Amniotic stem cell (primary cell): ENCODE measurements at regions not wholly inside any gene's neighbourhood (a gene's known extent, or its start where the extent isn't known, plus 50 kb on each side); places are given as distances from the start of the nearest gene placed in this dataset.

Source experiments
- DNase-seq: peaks from one replicate; lab custom pipeline; 2025; lab: John Stamatoyannopoulos, UW

DNA sequence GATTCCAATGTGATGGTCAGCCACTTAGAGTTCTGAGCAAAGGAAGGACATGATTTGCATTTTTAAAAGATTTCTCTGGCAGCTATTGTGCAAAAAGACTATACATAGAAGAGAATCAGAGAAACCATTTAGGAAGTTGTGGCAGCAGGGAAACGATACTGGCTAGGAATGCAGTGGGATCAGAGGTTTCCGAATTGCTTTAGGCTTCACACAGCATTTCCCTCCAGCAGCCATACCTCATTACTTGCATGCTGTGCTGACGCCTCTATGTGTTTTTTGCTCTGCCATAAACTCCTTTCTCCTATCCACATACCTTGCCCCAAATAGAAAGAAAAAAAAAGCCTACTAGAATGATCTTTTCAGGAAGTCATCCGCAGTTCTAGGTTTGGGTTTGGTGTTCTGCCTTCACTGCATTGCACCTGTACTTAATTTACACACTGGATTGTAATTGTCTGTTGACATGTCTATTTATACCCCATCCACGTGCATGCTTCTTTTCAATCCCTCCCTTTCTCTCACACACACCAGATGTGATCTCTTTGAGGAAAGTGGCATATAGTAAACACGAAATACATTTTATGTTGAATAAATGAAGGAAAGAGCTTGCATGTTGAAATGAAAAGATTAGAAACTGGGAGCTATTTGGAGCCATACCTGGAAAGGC is 860.3 kb upstream of the SEMA6D start:
- no peak for DNase-seq

DNA sequence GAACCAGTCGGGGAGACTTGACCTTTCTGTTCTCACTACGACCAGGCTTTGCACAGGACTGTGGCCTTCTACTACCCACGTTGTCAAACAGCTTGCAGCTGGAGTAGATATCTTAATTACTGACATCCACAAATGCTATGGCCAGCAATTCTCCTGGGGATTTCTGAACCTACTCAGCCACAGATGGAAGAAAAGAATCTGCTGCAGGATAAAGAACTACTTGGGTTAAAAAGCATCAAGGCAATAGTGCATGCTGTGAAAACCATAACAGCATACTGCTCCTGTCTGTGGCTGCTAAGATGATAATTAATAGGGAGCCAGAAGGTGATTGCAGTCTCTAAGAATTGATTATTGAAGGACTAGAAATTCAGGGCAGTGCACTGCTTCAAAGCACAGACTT is 859.2 kb upstream of the SEMA6D start:
- DNase-seq: no peak

DNA sequence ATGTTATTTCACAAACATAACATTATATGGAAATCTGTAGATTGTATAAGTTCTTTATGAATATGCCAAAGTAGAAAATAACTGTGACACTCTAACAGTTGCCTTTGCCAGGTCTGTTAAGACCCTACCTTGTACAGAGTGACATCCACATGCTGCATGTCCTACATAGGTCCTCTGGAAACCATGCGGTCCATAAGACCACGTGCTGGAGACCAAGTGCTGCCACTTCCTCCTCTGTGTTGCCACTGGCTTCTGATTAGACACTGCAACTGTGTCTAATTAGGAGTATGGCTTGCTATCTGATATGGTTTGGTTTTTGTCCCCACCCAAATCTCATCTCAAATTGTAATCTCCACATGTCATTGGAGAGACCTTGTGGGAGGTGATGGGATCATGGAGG is 855.5 kb upstream of the SEMA6D start:
- no peak for DNase-seq

DNA sequence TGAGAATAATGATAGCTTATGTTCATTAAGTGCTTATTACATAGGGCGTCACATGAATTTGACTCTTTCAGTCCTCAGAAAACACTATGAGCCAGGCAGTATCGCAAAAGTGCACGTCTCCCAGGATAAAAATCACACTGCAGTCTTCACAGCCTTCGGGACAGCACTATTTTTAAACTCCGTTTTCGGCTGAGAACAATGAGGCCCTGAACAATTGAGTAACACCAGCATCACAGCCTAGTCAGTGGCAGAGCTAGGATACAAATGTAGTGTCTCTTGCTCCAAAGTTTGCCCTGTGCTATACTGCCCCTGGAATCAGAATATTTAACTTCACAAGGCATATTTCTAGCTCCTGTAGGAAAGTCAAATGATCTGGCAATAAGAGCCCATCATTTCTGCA is 852.1 kb upstream of the SEMA6D start:
- no peak for DNase-seq

DNA sequence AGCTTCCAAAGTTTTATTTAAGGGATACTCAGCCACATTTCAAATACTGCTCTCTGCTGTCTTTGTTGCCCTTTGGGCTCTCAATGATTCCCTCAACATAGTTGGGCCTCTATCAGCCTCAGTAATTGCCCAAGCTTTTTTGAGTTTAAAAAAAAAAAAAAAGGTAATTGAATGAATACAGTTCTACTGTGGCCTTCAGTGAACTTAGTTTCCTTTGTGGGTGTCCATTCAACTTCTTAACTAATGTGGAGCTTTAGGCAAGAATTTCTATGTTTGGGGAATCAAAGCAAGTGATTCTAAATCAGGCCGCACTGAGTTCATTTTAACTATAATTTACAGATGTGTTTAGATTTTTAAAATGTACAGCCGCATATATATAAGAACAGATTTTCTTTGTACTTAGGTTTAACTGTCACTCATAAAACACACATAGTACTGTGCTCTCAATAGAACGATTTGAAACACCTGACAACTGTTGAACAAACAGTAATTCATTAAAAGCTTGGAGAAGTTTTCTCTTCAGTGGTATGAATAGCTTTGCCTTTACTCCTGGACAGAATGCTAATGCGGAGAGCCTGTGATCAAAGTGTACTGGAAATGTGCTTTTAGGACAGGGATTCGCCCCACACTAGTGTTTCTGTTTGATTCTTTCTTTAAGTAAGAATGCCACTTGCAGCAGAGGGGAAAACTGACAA is 844.9 kb upstream of the SEMA6D start:
- DNase-seq: no peak

DNA sequence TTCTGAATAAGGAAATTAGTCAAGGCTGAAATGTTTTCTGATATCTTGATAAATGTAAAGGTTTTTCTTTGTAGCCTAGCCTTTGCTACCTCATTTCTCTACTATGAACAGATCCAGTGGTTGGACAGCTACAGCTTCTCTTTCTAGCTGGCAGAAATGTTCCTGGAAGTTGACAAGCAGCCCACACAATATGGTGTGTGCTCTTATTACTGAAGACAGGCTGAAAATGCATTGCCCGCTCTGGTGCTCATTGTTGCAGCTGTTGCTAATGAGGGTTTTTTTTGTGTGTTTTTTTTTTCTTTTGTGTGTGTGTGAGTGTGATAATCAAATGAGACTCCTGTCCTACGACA is 844.3 kb upstream of the SEMA6D start:
- no peak for DNase-seq

DNA sequence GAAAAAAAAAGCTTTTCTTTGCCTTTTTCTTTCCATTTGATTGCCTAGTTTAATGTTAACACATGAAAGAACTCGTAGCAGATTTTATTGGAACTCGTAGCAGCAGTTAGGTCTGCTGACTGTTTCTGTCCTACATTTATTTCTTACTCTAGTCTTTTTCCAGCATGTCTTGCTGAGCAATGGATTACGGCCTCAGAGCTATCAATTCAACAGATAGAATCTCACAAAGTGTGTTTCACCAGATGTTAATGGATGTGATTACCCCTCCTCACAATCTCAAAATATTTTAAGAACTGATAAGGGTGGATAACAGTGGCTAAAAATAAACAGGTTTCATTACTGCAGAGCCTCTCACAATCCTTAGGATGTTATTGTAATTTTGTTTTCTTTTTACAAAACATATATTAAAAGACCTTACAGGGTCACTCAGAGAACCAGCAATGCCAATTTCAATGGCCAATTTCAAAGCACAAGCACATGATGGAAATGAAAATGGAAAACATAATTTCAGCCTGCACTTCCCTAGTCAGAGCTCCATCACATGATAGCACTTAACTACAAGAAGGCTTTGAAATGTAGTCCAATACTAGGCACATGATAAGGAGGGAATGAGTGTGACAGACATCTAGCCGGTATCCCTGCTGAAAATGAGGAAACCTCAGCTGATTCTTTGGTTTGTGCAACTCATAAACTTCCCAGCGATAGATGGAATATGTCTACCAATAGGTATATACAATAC is 838.1 kb upstream of the SEMA6D start:
- DNase-seq: no peak

DNA sequence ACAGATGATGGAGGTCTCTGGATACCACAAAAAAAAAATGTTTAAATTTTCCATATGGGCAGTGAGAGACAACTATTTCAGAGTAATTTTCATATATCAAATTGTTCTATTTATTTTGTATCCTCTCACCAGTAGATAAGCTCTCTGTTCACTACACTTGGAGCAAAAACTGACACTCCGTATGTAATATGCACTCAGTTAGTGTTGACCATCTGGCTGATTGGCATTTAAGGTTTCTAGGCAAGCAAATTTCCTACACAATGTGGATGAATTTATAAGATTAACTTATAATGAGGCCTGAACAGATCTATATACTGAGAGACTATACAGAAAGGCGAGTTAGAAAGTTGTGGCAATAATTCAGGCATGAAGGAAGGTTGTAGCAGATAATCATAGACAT is 836.5 kb upstream of the SEMA6D start:
- DNase-seq: no peak

DNA sequence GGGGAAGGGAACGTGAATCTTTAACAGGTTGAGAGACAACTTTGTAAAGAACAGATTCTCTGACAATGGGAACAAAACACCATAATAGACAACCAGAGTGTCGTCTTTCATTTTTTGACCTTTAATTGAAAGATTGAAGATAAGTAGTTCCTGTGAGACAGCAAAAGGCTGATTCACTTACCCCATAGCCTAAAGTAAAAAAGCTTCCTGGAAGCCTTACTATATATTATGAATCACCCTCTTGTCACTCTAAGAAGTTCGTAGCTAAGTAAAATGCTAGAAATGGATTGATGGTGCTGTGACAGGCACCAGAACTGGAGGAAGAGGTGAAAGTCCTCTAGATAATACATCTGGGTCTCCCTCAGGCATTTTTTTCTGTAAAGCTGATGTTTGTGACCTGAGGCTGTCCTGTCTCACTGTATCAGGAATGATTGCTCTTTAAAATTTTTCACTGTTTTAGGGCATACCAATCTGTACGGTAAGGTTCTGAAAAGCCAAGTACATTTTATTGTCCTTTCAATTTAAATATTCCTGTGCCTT is 824.6 kb upstream of the SEMA6D start:
- peak; percentile 1 for DNase-seq

DNA sequence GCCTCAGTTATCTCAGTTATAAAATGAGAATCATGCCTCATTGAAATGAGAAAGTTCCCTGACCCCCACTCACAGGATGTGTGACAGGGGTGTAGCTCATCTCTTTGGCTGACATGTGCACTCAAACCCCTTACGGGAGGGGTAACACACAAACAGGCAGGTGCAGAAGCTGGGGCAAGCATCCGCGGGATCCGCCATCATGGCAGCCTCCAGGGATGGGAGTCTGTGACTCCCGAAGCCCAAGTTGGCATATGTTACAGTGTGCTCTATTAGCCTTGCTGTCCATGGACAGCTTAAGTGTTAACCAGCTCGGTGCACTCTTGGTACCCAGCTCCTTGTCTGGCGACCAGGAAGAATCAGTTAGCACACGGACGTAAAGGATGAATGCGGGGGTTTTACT is 822.7 kb upstream of the SEMA6D start:
- DNase-seq: no peak

DNA sequence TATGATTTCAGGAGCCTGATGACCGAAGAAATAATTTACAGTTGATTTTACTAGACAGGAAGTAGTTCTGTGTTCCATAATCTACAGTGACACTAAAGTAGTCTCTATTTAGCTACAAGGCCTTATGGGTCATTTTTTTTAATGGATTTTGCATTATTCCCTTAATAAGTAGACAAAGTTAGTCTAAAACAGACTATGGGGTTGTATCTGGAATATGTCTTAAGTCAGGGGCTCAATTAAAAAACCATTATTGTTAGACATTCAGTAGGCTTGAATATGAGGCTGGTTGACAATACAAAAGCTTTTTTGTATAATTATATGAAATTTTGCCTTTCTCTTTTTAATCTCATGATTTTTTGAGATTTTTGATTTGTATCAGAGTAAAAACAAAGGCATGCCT is 820.0 kb upstream of the SEMA6D start:
- DNase-seq: no peak

DNA sequence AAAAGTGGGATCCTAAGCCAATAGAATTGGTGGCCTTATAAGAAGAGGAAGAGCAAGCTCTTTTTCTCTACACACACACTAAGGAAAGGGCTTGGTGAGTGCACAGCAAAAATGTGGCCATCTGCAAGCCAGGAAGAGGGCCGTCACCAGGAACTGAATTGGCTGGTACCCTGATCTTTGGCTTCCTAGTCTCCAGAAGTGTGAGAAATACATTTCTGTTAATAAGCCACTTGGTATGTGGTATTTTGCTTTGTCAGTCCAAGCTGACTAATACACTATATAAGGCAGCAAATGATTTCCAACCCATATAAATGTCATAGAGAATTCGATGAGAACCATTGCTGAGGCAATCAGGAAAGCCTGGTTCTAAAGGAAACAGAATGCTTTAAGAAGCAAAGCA is 816.3 kb upstream of the SEMA6D start:
- DNase-seq: no peak

DNA sequence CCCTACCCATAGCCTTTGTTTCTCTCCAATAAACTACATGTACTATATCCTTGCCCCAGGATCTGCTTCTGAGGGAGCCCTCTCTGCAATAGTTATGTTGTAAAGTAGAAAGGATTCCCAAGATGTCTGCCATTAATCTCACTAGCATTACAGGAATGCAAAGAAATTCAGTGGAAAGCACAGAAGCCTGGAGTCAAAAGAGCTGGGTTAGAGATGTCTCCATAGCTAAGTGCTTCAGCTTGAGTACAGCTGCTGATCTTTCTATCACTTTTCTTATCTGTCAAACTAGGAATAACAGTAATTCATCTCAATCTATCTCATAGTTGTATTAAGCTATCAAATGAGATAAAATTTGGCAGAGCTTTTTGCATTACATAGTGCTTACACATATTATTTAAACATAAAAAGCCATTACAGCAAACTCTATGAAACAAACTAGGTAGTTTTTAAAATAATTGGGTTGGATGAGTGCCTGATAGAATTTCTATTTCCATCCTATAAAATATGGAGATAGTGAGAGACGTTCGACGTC is 799.5 kb upstream of the SEMA6D start:
- no peak for DNase-seq

DNA sequence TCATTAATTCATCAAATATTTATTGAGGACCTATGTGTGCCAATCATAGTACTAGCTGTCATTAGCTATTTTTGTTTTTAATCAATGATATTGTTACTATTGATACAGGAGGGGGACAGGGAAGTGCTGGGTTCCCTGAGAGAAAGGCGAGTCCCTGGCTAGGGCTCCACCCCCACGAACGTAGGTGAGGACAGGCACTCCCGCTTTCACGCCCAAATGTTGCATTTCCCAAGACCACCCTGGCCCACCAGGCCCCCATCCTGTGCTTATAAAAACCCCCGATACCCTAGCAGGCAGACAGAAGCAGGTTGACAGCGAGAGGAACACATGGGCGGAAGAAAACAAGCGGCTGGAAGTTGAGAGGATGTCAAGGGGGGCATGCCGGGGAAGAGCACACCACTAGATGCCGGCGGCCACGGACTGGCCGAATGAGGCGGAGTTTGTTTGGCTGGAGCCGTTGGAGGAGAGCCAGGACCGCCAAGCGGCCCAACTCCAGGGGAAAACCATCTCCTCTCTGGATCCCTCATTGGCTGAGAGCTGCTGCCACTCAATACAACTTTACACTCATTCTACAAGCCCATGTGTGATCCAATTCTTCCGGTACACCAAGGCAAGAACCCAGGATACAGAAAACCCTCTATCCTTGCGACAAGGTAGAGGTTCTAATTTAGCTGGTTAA is 798.7 kb upstream of the SEMA6D start:
- DNase-seq: no peak

DNA sequence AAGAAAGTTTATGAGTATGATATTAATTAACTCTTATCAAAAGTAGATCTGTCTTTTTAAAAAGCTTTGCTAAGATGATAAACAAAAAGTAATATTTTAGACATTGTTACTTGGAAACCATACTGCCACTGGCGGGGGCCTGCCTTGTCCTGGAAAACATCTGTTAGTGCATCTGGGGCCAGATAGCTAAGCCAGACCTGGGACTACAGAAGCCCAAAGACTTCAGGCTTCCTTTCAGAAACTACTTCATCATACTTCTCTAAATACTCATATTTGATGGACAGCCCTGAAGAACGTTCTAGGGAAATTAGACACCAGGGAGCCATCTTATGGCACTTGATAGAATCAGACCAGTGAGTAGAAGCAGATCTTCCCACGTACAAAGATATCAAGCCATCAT is 795.4 kb upstream of the SEMA6D start:
- no peak for DNase-seq

DNA sequence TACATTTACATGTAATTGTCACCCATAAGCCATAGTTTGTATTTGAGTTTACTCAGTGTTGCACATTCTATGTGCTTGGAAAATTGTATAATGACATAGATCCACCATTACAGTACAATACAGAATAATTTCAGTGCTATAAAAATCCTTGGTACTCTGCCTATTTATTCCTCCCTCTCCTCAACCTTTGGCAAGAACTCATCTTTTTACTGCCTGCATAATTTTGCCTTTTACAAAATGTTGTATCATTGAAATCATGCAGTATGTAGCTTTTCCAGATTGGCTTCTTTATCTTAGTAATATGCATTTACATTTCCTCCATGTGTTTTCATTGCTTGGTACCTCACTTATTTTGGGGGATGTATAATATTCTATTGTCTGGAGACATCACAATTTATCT is 786.9 kb upstream of the SEMA6D start:
- no peak for DNase-seq

DNA sequence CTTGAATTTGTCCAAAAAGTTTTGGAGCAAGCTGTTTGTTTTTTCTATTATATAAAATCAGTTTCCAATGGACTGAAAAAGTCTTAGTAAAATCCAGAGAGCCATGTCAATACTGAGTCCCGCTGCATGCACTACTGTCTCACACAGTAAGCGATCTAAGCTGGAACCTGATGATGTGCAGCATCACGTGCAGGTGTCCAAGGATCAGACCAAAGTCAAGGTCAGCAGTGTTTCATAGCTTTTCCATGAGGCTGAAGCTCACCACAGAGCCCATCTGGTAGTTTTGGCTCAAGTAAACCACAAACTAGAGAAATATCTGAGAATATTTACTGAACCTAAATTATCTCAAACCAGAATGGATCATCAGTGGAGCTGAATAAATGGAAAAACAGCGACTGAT is 784.0 kb upstream of the SEMA6D start:
- DNase-seq: no peak

DNA sequence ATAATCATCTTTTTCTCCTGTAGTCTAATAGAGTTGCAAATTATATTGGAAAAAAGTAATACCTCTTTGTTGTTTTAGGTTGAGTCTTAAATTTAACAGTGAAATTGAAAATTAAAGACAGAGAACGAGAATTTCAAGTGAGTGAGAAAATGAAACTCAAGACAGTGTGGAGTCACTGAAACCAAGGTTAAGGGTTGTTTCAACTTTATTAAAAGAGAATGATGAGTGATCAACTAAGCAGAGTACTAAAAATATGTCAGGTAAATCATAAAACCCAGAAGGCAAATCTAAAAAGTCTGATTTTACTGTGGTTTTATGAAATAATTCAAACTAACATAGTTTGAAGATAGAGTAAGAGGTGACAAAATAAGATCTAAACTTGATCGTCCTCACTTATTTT is 782.5 kb upstream of the SEMA6D start:
- DNase-seq: no peak

DNA sequence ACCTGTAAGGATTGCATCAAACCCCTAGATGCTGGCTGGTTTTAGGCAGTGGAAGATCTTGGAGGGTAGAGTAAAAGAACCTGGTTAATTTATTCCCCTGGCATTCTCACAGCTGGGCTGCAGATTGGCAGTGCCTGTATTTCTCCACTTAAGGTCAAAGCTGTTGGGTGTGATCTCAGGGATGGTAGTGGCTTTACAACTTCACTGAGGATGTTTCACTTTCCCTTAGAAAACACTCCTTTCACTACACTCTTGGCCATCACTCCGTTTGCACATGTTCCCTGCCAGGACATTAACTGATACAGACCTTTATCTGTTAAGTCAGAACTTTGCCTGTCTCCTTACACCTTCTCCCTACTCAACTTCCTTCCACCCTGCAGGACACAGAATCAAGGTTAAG is 779.1 kb upstream of the SEMA6D start:
- no peak for DNase-seq

DNA sequence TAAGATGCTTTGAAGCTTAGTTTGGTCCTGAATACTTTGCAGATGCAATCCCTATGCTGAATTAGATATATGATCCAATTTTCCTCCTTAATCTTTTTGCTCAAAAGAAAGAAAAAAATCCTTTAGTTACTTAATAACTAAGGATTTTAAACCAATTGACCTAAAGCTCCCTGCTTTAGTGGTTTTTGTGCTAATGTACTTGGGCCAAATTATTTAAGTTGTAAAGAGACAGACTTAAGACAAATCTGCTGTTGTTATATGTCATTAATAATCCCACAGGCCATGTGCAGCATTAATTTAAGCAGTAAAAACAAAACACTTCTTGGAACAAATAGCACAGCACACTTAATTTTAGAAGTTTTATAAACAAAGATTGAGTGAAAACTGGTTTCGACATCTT is 776.1 kb upstream of the SEMA6D start:
- DNase-seq: no peak

DNA sequence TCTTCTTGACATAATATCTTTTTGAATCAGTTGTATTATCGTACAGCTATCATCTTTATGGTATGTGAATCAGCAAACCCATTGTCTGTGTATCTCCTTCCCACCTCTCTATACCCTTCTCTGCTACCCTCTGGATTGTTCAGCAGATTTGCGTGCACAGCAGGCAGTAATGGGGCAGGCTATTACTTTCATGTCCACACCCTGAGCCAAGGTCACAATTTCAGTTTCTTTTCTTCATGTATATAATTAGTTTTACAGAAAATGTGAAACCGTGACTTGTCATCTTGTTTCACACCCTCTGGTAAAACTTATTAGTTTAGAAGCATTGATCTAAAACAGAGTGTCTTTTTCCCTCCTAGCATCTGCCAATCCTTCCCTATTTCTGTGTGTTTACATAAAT is 770.4 kb upstream of the SEMA6D start:
- no peak for DNase-seq

DNA sequence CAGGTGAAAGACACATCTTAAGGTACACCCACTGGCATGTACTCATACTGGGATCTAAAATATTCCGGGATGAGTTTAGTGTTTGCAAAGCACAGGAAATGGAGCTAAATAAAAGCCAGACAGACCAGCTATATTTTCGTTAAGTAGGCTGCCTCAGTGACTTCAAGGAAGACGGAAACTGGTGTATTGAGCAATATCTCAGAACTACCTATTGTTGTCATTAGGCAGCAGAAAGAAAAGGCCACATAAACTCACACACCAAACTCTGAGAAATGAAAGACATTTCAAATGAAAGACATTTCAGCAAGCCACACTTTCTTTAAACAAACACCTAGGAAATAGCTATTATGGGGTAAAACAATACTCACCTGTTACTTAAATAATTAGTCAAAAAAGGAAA is 761.7 kb upstream of the SEMA6D start:
- DNase-seq: no peak
